CD14-positive monocyte (primary cell): ENCODE measurements at regions not wholly inside any gene's neighbourhood (a gene's known extent, or its start where the extent isn't known, plus 50 kb on each side); places are given as distances from the start of the nearest gene placed in this dataset.

Source experiments
- DNase-seq, 3 donors: peaks; one replicate each; pipeline ENCODE4 v3.0.0-alpha.2; 2011 to 2022
- H2AFZ ChIP-seq: 2 replicates; pipeline ENCODE4 v1.6.0; 2012; ENCODE audit warnings: mild to moderate bottlenecking, low read depth, low read length, inconsistent platforms; ENCODE audit not compliant: insufficient read depth, poor library complexity, severe bottlenecking
- H3K27ac ChIP-seq, 2 donors: 1 replicate in 1 of 2; 2 replicates in 1 of 2; pipeline ENCODE4 v1.5.1; 2012 to 2013; ENCODE audit warnings: low read length in 2 of 2, control low read depth in 1 of 2, inconsistent platforms in 1 of 2, low read depth in 1 of 2, mild to moderate bottlenecking in 1 of 2
- H3K27me3 ChIP-seq, 2 donors: one replicate each; pipeline versions ENCODE4 v1.6.0 to v1.6.1; 2011 to 2013; ENCODE audit warnings: low read length in 2 of 2; ENCODE audit not compliant: control insufficient read depth in 2 of 2, insufficient read depth in 2 of 2
- H3K36me3 ChIP-seq, 2 donors: replicated peaks in 1 of 2; 1 replicate in 1 of 2; 2 replicates in 1 of 2; pipeline versions ENCODE4 v1.5.1 to v1.6.1; 2012 to 2013; ENCODE audit warnings: low read length in 2 of 2, control low read depth in 1 of 2, inconsistent platforms in 1 of 2, mild to moderate bottlenecking in 1 of 2; ENCODE audit not compliant: insufficient read depth in 2 of 2, control insufficient read depth in 1 of 2
- H3K4me1 ChIP-seq, 2 donors: 1 replicate in 1 of 2; 2 replicates in 1 of 2; pipeline versions ENCODE4 v1.5.1 to v1.6.1; 2012 to 2013; ENCODE audit warnings: low read length in 2 of 2, control low read depth in 1 of 2, inconsistent platforms in 1 of 2, mild to moderate bottlenecking in 1 of 2, moderate library complexity in 1 of 2; ENCODE audit not compliant: insufficient read depth in 2 of 2, control insufficient read depth in 1 of 2
- H3K4me2 ChIP-seq: replicated peaks from 2 replicates; pipeline ENCODE3; 2012; ENCODE audit warnings: low read length, moderate library complexity, mild to moderate bottlenecking; ENCODE audit not compliant: poor library complexity, severe bottlenecking; ENCODE audit errors: extremely low read depth
- H3K4me3 ChIP-seq, 3 experiments: fragments of 200-600 bp in 1 of 3; sonication (generic) in 1 of 3; replicated peaks in 1 of 3; 1 replicate in 2 of 3; 2 replicates in 1 of 3; pipeline ENCODE4 v1.5.1; 2011 to 2013; ENCODE audit warnings: low read length in 3 of 3, mild to moderate bottlenecking in 3 of 3, control low read depth in 2 of 3, low read depth in 2 of 3, inconsistent platforms in 1 of 3, moderate library complexity in 1 of 3
- H3K79me2 ChIP-seq: 2 replicates; pipeline ENCODE4 v1.6.0; 2012; ENCODE audit warnings: mild to moderate bottlenecking, control low read depth, inconsistent platforms, low read length, moderate library complexity; ENCODE audit not compliant: insufficient read depth
- H3K9ac ChIP-seq: 2 replicates; pipeline ENCODE4 v1.6.0; 2017; ENCODE audit warnings: low read length, mild to moderate bottlenecking; ENCODE audit not compliant: insufficient read depth, poor library complexity, severe bottlenecking
- H3K9me3 ChIP-seq, 2 donors: replicated peaks in 1 of 2; 1 replicate in 1 of 2; 2 replicates in 1 of 2; pipeline versions ENCODE4 v1.5.1 to v1.6.1; 2012 to 2013; ENCODE audit warnings: low read length in 2 of 2, control low read depth in 1 of 2; ENCODE audit not compliant: control insufficient read depth in 1 of 2, insufficient read depth in 1 of 2
- H4K20me1 ChIP-seq: 2 replicates; pipeline ENCODE4 v1.6.0; 2012; ENCODE audit warnings: mild to moderate bottlenecking, low read length, control low read depth, moderate library complexity; ENCODE audit not compliant: insufficient read depth
- H3K27ac Mint-ChIP-seq, 7 donors: one replicate each; pipeline ENCODE4 v1.8.0; 2020; ENCODE audit warnings: mild to moderate bottlenecking in 7 of 7, mixed read lengths in 7 of 7, moderate library complexity in 6 of 7, inconsistent platforms in 2 of 7
- H3K27me3 Mint-ChIP-seq, 3 donors: one replicate each; pipeline ENCODE4 v1.8.0; 2021 to 2022; ENCODE audit warnings: low read depth in 3 of 3, mild to moderate bottlenecking in 3 of 3, mixed read lengths in 3 of 3, moderate library complexity in 3 of 3, inconsistent platforms in 1 of 3
- H3K36me3 Mint-ChIP-seq, 2 donors: one replicate each; pipeline ENCODE4 v1.8.0; 2020; ENCODE audit warnings: mixed read lengths in 2 of 2, inconsistent platforms in 1 of 2, mild to moderate bottlenecking in 1 of 2
- H3K4me1 Mint-ChIP-seq: one replicate; pipeline ENCODE4 v1.8.0; 2020; ENCODE audit warnings: mild to moderate bottlenecking, mixed read lengths
- H3K4me3 Mint-ChIP-seq, 2 donors: one replicate each; pipeline ENCODE4 v1.8.0; 2020; ENCODE audit warnings: mild to moderate bottlenecking in 2 of 2, mixed read lengths in 2 of 2, moderate library complexity in 1 of 2
- H3K9me3 Mint-ChIP-seq, 7 donors: one replicate each; pipeline ENCODE4 v1.8.0; 2020 to 2022; ENCODE audit warnings: mixed read lengths in 7 of 7, mild to moderate bottlenecking in 6 of 7, moderate library complexity in 6 of 7, inconsistent platforms in 2 of 7
- CTCF ChIP-seq: fragments of 200-600 bp; IDR thresholded peaks from one replicate; pipeline ENCODE4 v1.8.0; 2022; ENCODE audit warnings: antibody characterized with exemption, mild to moderate bottlenecking
- WGBS: methylation state at CpG from one replicate; pipeline ENCODE4 v1.1.5; 2013; ENCODE audit warnings: missing lambda C conversion rate; ENCODE audit not compliant: insufficient coverage; 5-methylcytosine and 5-hydroxymethylcytosine counted together
- intact Hi-C, 2 donors: fragments of 100-400 bp; cut with micrococcal nuclease; formaldehyde crosslinking; loops; one replicate each; pipeline versions ENCODE4 v1.15.0 to v1.15.1; 2023

- Mint-ChIP-seq H3K36me3 (no peaks in the 10 kb centered on the region), H3K27ac (no peak overlapping the region), H3K4me1 (peaks cover 2% of the 10 kb centered on the region), H3K27me3 (peaks cover 0 to 3% (median 2%) of the 10 kb centered on the region in 3 donors), H3K9me3 (peaks cover 0 to 11% (median 2%) of the 10 kb centered on the region in 7 donors), H3K4me3 (no peak overlapping the region)
- H3K27ac ChIP-seq, result no peak overlapping the region
- no peak for TF ChIP-seq CTCF
- no peak overlapping the region for H3K4me3 ChIP-seq
- 75% methylated on average over 5 of the region's 6 CpGs for WGBS
- no peak overlapping the region for H2AFZ ChIP-seq
- no peaks in the 10 kb centered on the region for H3K79me2 ChIP-seq
- no peak for DNase-seq
- H3K4me1 ChIP-seq, result no peaks in the 10 kb centered on the region
- H3K9ac ChIP-seq, result no peak overlapping the region
- H3K9me3 ChIP-seq, result no peaks in the 10 kb centered on the region
- no peaks in the 10 kb centered on the region for H4K20me1 ChIP-seq
- H3K4me2 ChIP-seq, result no peak overlapping the region
- no peaks in the 10 kb centered on the region for H3K27me3 ChIP-seq
- intact Hi-C loops, result no loop called here
- H3K36me3 ChIP-seq, result no peaks in the 10 kb centered on the region
Observed at GRCh38 chr15:29333261-29333660, 63.6 kb upstream of the NSMCE3 start.

GRCh38 chr15:29331669-29332068 is 62.0 kb upstream of the NSMCE3 start:
- H3K36me3 ChIP-seq, result no peaks in the 10 kb centered on the region
- no peak overlapping the region for H3K4me3 ChIP-seq
- no peak for DNase-seq
- H3K4me2 ChIP-seq, result no peak overlapping the region
- peaks cover 0 to 3% (median 0%) of the 10 kb centered on the region in 3 donors for H3K27me3 Mint-ChIP-seq
- peaks cover 0 to 15% (median 7%) of the 10 kb centered on the region in 7 donors for H3K9me3 Mint-ChIP-seq
- no peak overlapping the region for H3K4me3 Mint-ChIP-seq
- no peak overlapping the region for H3K27ac Mint-ChIP-seq
- H3K9me3 ChIP-seq, result no peaks in the 10 kb centered on the region
- peaks cover 2% of the 10 kb centered on the region for H3K4me1 Mint-ChIP-seq
- no CpG with 5 or more reads among the region's 6 CpGs for WGBS
- no peaks in the 10 kb centered on the region for H3K79me2 ChIP-seq
- H3K9ac ChIP-seq, result no peak overlapping the region
- no peaks in the 10 kb centered on the region for H4K20me1 ChIP-seq
- H3K4me1 ChIP-seq, result no peaks in the 10 kb centered on the region
- H3K27me3 ChIP-seq, result no peaks in the 10 kb centered on the region
- H3K36me3 Mint-ChIP-seq, result no peaks in the 10 kb centered on the region
- TF ChIP-seq CTCF, result no peak
- H2AFZ ChIP-seq, result no peak overlapping the region
- intact Hi-C loops, result no loop called here
- H3K27ac ChIP-seq, result no peak overlapping the region
